LHCN-M2 (cell line): ENCODE measurements at regions not wholly inside any gene's neighbourhood (a gene's known extent, or its start where the extent isn't known, plus 50 kb on each side); places are given as distances from the start of the nearest gene placed in this dataset.

Experiments used
- DNase-seq: peaks from one replicate; pipeline ENCODE4 v3.0.0-alpha.2; 2012; ENCODE audit warnings: low read depth

- peak; percentile 40 for DNase-seq
These were observed 115.6 kb upstream of the GPC1 start for GRCh38 chr2:240319855-240320203.

GRCh38 chr2:240320204-240320993 is 115.1 kb upstream of the GPC1 start:
- DNase-seq = peak; percentile 85

DNA sequence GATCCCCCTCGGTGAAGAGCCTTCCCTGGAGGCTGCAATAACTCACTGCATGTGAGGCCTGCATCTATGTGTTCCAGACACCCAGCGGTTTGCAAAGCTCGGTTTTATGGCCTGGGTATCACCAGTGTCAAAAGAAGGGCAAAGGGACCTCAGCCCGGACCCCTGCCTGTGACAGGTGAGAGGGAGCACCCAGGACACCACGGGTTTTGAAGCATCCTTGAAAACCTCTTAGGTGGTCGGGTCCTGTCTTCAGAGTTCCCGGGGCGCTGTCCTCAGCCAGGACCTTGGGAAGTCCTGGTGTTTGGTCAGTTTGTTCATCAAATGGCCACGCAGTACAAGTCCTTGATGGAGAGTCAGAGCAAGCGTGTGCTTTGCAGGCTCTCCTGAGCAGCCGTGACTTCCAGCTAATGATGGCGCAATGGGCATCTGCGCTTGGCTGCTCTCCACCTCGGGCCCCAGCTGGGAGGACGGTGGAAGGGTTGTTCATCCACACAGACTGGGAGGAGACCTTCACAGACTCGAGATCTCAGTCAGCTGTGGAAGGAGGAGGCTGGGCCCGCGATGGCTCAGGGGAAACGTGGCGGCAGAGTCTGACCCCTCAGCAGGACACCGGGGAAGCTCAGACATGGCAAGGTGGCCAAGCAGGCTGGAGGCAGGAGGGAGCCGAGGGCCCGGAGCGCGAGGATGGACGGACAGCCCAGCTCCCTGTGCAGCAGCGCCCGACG is 113.1 kb upstream of the GPC1 start:
- peak; percentile 41 for DNase-seq

DNA sequence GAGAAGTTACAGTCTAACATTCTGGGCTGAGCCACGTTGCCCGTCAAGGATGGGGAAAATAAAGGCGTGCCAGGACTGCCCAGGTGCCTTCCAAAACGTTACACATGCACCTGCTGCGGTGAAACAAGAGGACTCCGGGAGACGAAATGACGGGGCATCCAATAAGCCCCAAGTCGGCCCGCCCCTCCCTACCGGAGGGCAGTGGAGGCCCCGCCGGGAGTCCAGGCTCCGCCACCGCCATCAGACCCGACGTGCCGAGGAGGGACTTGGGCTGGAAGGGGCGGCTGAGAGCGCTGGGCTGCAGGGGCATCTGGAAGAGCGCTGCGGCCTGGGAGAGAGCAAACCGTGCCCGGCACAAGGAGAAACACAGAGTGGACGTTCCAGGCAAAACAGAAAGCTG is 112.5 kb upstream of the GPC1 start:
- DNase-seq = no peak

- no peak for DNase-seq
These were observed 111.7 kb upstream of the GPC1 start for GRCh38 chr2:240323601-240324291.

- DNase-seq = no peak
These were observed 111.0 kb upstream of the GPC1 start for GRCh38 chr2:240324312-240325015.

GRCh38 chr2:240325016-240326007 is 110.2 kb upstream of the GPC1 start:
- no peak for DNase-seq

DNA sequence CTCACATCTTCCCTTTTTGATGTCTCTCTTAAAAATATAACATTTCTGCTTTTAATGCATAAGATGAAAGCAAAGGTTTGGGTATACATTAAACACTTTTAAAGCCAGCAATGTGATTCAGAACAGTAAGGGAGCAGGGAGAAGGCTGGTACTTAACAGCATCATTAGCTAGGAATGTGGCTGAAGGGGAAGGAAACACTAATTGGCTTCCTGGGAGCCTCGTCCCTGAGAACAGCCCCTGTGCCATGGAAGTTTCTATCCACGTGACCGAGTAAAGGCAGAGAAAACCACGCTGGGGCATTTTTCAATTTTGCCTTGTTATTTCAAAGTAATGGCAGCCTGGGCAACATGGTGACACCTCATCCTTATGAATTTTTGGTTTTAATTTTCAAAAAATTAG is 109.2 kb upstream of the GPC1 start:
- no peak for DNase-seq

DNA sequence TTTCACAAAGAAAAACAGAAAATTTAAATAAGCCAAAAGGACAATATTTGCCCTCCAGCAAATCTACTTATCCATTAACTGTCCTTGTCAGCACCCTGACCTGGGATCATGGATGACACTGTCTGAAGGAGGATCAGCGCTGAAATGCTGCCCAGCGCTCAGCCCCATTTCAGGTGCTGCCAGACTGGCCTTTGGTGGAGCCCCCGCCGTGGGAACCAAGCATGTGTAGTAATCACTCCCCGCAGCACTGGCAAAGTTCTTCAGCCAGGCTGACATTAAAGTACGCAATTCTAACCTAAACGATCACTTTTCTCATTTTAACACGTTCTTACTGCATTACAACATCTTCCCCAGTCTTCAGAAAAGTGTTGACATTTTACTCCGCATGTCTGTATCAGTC is 108.6 kb upstream of the GPC1 start:
- no peak for DNase-seq

GRCh38 chr2:240327566-240327965 is 107.9 kb upstream of the GPC1 start:
- no peak for DNase-seq

DNA sequence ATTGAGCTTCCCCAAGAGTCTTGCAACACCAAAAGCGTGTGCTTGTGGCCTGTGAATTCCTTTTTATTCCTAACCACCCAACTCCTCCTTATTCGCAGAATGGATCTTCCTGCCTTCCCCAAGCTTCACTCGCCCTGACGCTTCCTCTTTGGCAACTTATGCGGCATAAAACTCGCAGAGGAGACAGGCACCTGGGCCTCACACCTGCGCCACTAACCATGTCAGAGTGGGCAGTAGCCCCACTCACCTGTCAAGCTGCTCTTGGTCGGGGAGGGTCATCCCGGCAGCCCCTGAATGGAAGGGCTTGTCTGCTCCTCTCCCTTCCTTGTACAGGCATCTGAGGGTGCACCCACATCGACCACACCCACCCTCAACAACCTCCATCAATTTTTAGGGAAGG is 106.9 kb upstream of the GPC1 start:
- no peak for DNase-seq

GRCh38 chr2:240329116-240329665 is 106.3 kb upstream of the GPC1 start:
- DNase-seq = no peak

- DNase-seq = no peak
These were observed 105.7 kb upstream of the GPC1 start for GRCh38 chr2:240329778-240330177.

DNA sequence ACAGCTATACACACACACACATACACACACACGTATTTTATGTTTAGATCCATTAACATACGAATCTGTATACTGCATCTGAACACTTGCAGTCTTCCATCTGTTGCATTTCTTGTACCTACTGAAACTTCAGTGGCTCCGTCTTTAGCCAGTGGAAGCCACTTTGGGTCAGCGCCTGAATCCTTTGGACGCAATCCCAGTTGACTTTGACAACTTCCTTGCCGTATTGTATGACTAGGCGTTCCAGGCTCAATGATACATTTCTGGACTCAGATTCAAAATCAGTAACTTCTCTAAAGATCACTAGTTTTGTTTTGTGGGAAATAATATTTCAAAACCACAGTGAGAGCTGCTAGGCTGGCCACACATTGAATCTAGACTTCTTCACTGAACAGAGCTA is 101.5 kb upstream of the GPC1 start:
- no peak for DNase-seq

DNA sequence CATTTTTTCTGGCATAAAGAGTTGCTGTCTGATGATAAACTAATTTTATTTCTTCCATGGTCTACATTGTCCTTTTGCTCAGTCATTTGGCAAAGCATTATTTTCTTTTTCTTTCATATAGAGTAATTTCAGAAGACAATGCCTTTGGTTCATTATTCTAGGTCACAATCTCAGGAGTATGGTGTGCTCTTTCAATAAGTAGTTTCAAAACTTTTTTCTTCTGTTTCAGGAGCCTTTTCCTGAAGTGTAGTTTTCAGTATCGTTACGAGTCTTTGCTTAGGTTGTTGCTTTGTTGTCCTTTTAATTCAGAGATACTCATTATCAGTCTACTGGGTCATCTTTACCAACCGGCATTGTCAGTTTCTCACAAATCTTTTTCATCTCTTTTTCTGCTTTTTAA is 100.4 kb upstream of the GPC1 start:
- DNase-seq = no peak

DNA sequence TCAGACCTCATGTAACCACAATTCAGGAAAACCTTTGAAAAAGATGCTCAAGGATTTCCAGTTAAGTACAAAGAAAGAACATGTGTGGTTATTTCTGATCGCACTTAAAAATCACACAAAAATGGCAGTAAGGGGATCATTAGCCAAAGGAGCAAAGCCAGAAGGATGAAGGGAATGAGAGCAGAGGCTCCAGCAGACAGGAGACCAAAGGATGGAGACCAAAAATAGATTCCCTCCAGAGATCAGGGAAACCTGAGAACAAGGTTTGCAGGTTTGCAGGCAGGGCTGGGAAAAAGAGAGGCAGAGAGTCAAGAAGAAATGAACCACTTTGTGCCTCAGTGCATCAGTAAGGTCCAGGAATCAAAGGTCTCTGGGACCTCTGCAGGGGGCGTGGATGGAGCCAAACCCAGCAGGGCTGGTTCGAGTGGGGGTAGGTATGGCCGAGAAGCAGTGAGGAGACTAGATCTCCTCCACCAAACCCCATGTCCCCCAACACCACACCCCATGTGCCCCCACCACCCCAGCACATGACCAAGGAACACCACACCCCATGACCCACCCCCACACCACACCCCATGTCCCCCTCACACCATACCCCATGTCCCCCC is 98.5 kb upstream of the GPC1 start:
- DNase-seq = no peak

- DNase-seq = no peak
These were observed 97.2 kb upstream of the GPC1 start for GRCh38 chr2:240338274-240338673.

- DNase-seq = no peak
These were observed 95.8 kb upstream of the GPC1 start for GRCh38 chr2:240339411-240340360.

- no peak for DNase-seq
These were observed 95.1 kb upstream of the GPC1 start for GRCh38 chr2:240340361-240340761.
